H1 (cell line): ENCODE measurements at regions not wholly inside any gene's neighbourhood (a gene's known extent, or its start where the extent isn't known, plus 50 kb on each side); places are given as distances from the start of the nearest gene placed in this dataset.
A peak's percentile ranks its signal among the peaks of the same experiment; 100 is the strongest.

Source experiments
- CTCF ChIA-PET: fragments of 300-600 bp; sonication (Branson Sonifier 250); formaldehyde crosslinking; loops from one replicate; lab custom pipeline; 2021; ENCODE audit not compliant: partially characterized antibody; lab: Charles Lee
- POLR2A ChIA-PET: fragments of 300-600 bp; sonication (Branson Sonifier 250); formaldehyde crosslinking; loops from one replicate; lab custom pipeline; 2021; ENCODE audit warnings: inconsistent platforms; ENCODE audit not compliant: partially characterized antibody; lab: Charles Lee
- DNase-seq, 2 experiments: peaks; one replicate each; pipeline versions ENCODE4 v3.0.0 to v3.0.0-alpha.2; 2010 to 2022; ENCODE audit warnings: low spot score in 2 of 2, low read depth in 1 of 2, mixed read lengths in 1 of 2
- FAIRE-seq: peaks from 2 replicates; lab custom pipeline; 2011; peaks lifted over from hg19 to GRCh38; lab: Jason Lieb, UNC
- H2AFZ ChIP-seq: 2 replicates; pipeline ENCODE4 v1.8.1; 2012; ENCODE audit warnings: low read length, inconsistent platforms
- H2AK5ac ChIP-seq: 2 replicates; pipeline ENCODE4 v1.6.1; 2013; ENCODE audit warnings: low read depth, low read length
- H2BK120ac ChIP-seq: replicated peaks from 2 replicates; pipeline ENCODE3; 2013; ENCODE audit warnings: low read depth, low read length, inconsistent platforms
- H2BK12ac ChIP-seq: 2 replicates; pipeline ENCODE4 v1.6.1; 2013; ENCODE audit warnings: low read depth, low read length
- H2BK15ac ChIP-seq: 2 replicates; pipeline ENCODE4 v1.6.1; 2013; ENCODE audit warnings: low read length
- H2BK20ac ChIP-seq: 2 replicates; pipeline ENCODE4 v1.6.1; 2013; ENCODE audit warnings: low read length
- H2BK5ac ChIP-seq: 2 replicates; pipeline ENCODE4 v1.6.1; 2013; ENCODE audit warnings: low read depth, low read length
- H3K14ac ChIP-seq: 2 replicates; pipeline ENCODE4 v1.6.1; 2013; ENCODE audit warnings: inconsistent platforms; ENCODE audit not compliant: insufficient read length
- H3K18ac ChIP-seq: 2 replicates; pipeline ENCODE4 v1.6.1; 2013; ENCODE audit warnings: low read length; ENCODE audit errors: extremely low read depth
- H3K23ac ChIP-seq: 2 replicates; pipeline ENCODE4 v1.6.1; 2013; ENCODE audit warnings: inconsistent platforms; ENCODE audit not compliant: insufficient read length
- H3K23me2 ChIP-seq: 2 replicates; pipeline ENCODE4 v1.6.1; 2013; ENCODE audit warnings: low read depth, low read length
- H3K27ac ChIP-seq: 2 replicates; pipeline ENCODE4 v1.6.1; 2011; ENCODE audit warnings: low read depth, low read length, inconsistent platforms
- H3K27me3 ChIP-seq, 4 experiments: replicated peaks in 1 of 4; 1 replicate in 1 of 4; 2 replicates in 3 of 4; pipeline versions ENCODE4 v1.6.1 to v1.8.1; 2011 to 2013; ENCODE audit warnings: low read length in 3 of 4, mild to moderate bottlenecking in 3 of 4, inconsistent platforms in 2 of 4, mixed read lengths in 2 of 4, moderate library complexity in 1 of 4; ENCODE audit not compliant: control insufficient read depth in 3 of 4, insufficient read depth in 3 of 4; ENCODE audit errors: extremely low read depth in 1 of 4
- H3K36me3 ChIP-seq, 4 experiments: 2 replicates each; pipeline versions ENCODE4 v1.6.1 to v1.8.1; 2011 to 2013; ENCODE audit warnings: mild to moderate bottlenecking in 4 of 4, low read length in 3 of 4, moderate library complexity in 2 of 4, control low read depth in 1 of 4, inconsistent platforms in 1 of 4; ENCODE audit not compliant: insufficient read depth in 4 of 4, control insufficient read depth in 2 of 4
- H3K4ac ChIP-seq: replicated peaks from 2 replicates; pipeline ENCODE3; 2013; ENCODE audit warnings: low read length, low read depth, mixed read lengths, inconsistent platforms; ENCODE audit not compliant: insufficient read length
- H3K4me1 ChIP-seq, 4 experiments: replicated peaks in 1 of 4; 1 replicate in 1 of 4; 2 replicates in 3 of 4; pipeline versions ENCODE4 v1.6.1 to v1.8.1; 2011 to 2013; ENCODE audit warnings: low read length in 3 of 4, inconsistent platforms in 2 of 4, mixed read lengths in 1 of 4; ENCODE audit not compliant: insufficient read depth in 4 of 4, control insufficient read depth in 3 of 4
- H3K4me2 ChIP-seq, 2 experiments: 2 replicates each; pipeline versions ENCODE4 v1.6.1 to v1.8.1; 2011 to 2013; ENCODE audit warnings: low read depth in 2 of 2, low read length in 2 of 2, control low read depth in 1 of 2, inconsistent platforms in 1 of 2, mild to moderate bottlenecking in 1 of 2; ENCODE audit not compliant: insufficient read depth in 1 of 2
- H3K4me3 ChIP-seq, 4 experiments: fragments of 200-600, 300-600 bp in 1 of 4; sonication (generic), shearing (Covaris generic), sonication (Bioruptor Twin) in 1 of 4; 2 replicates each; pipeline versions ENCODE4 v1.5.1 to v1.8.1; 2011 to 2016; ENCODE audit warnings: low read length in 4 of 4, low read depth in 3 of 4, control low read depth in 2 of 4, inconsistent platforms in 2 of 4, mild to moderate bottlenecking in 2 of 4, mixed read lengths in 1 of 4, moderate library complexity in 1 of 4; ENCODE audit not compliant: insufficient read depth in 2 of 4; ENCODE audit errors: extremely low read depth in 1 of 4
- H3K56ac ChIP-seq: replicated peaks from 2 replicates; pipeline ENCODE3; 2013; ENCODE audit warnings: low read depth, mild to moderate bottlenecking, mixed read lengths, low read length, inconsistent platforms; ENCODE audit not compliant: insufficient read length
- H3K79me1 ChIP-seq: 2 replicates; pipeline ENCODE4 v1.6.1; 2013; ENCODE audit warnings: low read depth, low read length, control low read depth
- H3K79me2 ChIP-seq, 2 experiments: 2 replicates each; pipeline versions ENCODE4 v1.6.1 to v1.8.1; 2012 to 2013; ENCODE audit warnings: low read length in 2 of 2, mild to moderate bottlenecking in 2 of 2, inconsistent platforms in 1 of 2; ENCODE audit not compliant: insufficient read depth in 2 of 2, control insufficient read depth in 1 of 2
- H3K9ac ChIP-seq, 4 experiments: replicated peaks in 1 of 4; 1 replicate in 1 of 4; 2 replicates in 3 of 4; pipeline versions ENCODE4 v1.6.1 to v1.8.1; 2011 to 2013; ENCODE audit warnings: low read depth in 3 of 4, low read length in 3 of 4, control low read depth in 2 of 4, mild to moderate bottlenecking in 2 of 4, moderate library complexity in 2 of 4, inconsistent platforms in 1 of 4; ENCODE audit errors: extremely low read depth in 1 of 4
- H3K9me3 ChIP-seq, 2 experiments: 2 replicates each; pipeline versions ENCODE4 v1.6.1 to v1.8.1; 2012 to 2013; ENCODE audit warnings: mild to moderate bottlenecking in 2 of 2, moderate library complexity in 2 of 2, control low read depth in 1 of 2, inconsistent platforms in 1 of 2, low read depth in 1 of 2, low read length in 1 of 2, mixed read lengths in 1 of 2; ENCODE audit not compliant: insufficient read depth in 2 of 2
- H4K20me1 ChIP-seq, 2 experiments: replicated peaks in 1 of 2; 2 replicates each; pipeline versions ENCODE3 to v1.8.1; 2011 to 2013; ENCODE audit warnings: inconsistent platforms in 2 of 2, low read length in 2 of 2, mild to moderate bottlenecking in 1 of 2; ENCODE audit not compliant: insufficient read depth in 2 of 2, control insufficient read depth in 1 of 2
- H4K5ac ChIP-seq: 2 replicates; pipeline ENCODE4 v1.6.1; 2013; ENCODE audit warnings: low read length, low read depth, mixed read lengths, inconsistent platforms; ENCODE audit not compliant: insufficient read length
- H4K8ac ChIP-seq: 2 replicates; pipeline ENCODE4 v1.8.0; 2013; ENCODE audit warnings: mild to moderate bottlenecking, moderate library complexity, low read length, inconsistent platforms; ENCODE audit not compliant: insufficient read depth; ENCODE audit errors: extremely low read depth
- H4K91ac ChIP-seq: replicated peaks from 2 replicates; pipeline ENCODE3; 2013; ENCODE audit warnings: low read length, mixed read lengths, inconsistent platforms; ENCODE audit not compliant: insufficient read length
- ASH2L ChIP-seq: fragments of 200-600, 300-600 bp; sonication (generic); IDR thresholded peaks from one replicate; pipeline ENCODE4 v1.7.1; 2017; ENCODE audit warnings: low read length
- ATF2 ChIP-seq: IDR thresholded peaks from 2 replicates; pipeline ENCODE4 v1.6.1; 2012; ENCODE audit warnings: low read length, inconsistent platforms
- CBX8 ChIP-seq: fragments of 300-800, 300-1000 bp; sonication (generic); IDR thresholded peaks from 2 replicates; pipeline ENCODE4 v1.7.1; 2016; ENCODE audit warnings: low read depth, low read length, borderline replicate concordance
- EGR1 ChIP-seq: IDR thresholded peaks from 2 replicates; pipeline ENCODE4 v1.6.1; 2011; ENCODE audit warnings: low read depth, low read length, borderline replicate concordance
- HDAC2 ChIP-seq, 2 experiments: fragments of 300-600 bp in 1 of 2; sonication (generic) in 1 of 2; IDR thresholded peaks; 2 replicates each; pipeline ENCODE4 v1.6.1; 2011 to 2012; ENCODE audit warnings: low read depth in 2 of 2, low read length in 2 of 2, mild to moderate bottlenecking in 2 of 2, moderate library complexity in 2 of 2, borderline replicate concordance in 1 of 2, inconsistent platforms in 1 of 2
- MAX ChIP-seq: IDR thresholded peaks from 2 replicates; pipeline ENCODE4 v1.6.1; 2012; ENCODE audit warnings: inconsistent platforms
- NANOG ChIP-seq: IDR thresholded peaks from 2 replicates; pipeline ENCODE4 v1.6.1; 2011; ENCODE audit warnings: low read length, low read depth, mild to moderate bottlenecking, inconsistent platforms; ENCODE audit not compliant: insufficient read depth, poor library complexity, severe bottlenecking
- PHF8 ChIP-seq: fragments of 200-600 bp; sonication (generic); conservative IDR thresholded peaks from 2 replicates; pipeline ENCODE4 v1.7.1; 2012; ENCODE audit warnings: low read depth, mild to moderate bottlenecking, inconsistent platforms, low read length, moderate library complexity
- SP2 ChIP-seq: IDR thresholded peaks from 2 replicates; pipeline ENCODE4 v1.6.1; 2012; ENCODE audit warnings: mild to moderate bottlenecking, low read length, inconsistent platforms
- TEAD4 ChIP-seq: IDR thresholded peaks from 2 replicates; pipeline ENCODE4 v1.6.1; 2012; ENCODE audit warnings: low read depth, low read length, inconsistent platforms, mixed read lengths
- WGBS, 2 experiments: shearing (Covaris generic) in 1 of 2; methylation state at CpG; one replicate each; pipeline versions ENCODE4 v1.1.6 to v1.1.7; 2013 to 2015; ENCODE audit warnings: low lambda C conversion rate in 2 of 2, mixed read lengths in 2 of 2, inconsistent platforms in 1 of 2, low coverage in 1 of 2, missing lambda C conversion rate in 1 of 2; ENCODE audit not compliant: insufficient replicate concordance in 2 of 2, insufficient coverage in 1 of 2, insufficient read length in 1 of 2; ENCODE audit errors: extremely low coverage in 1 of 2, missing lambda C conversion rate in 1 of 2; 5-methylcytosine and 5-hydroxymethylcytosine counted together

- H3K79me1 ChIP-seq, result no peaks in the 10 kb centered on the region
- FAIRE-seq, result no peak
These were observed 1231.3 kb upstream of the CDH18 start for GRCh38 chr5:21219251-21219650.

More at GRCh38 chr5:21219251-21219650, 1231.3 kb upstream of the CDH18 start:
- Histone ChIP-seq H3K9me3 (no peaks in the 10 kb centered on the region), H4K91ac (no peak overlapping the region), H2BK12ac (no peak overlapping the region), H3K23ac (no peak overlapping the region), H2BK5ac (no peak overlapping the region)
- TF ChIP-seq TEAD4 (no peak), NANOG (no peak), EGR1 (no peak), MAX (no peak), SP2 (no peak), HDAC2 (IDR thresholded peaks at IDR 0.05; ENCODE audit: borderline replicate concordance in 1 of 2, low read depth in 2 of 2, low read length in 2 of 2) (no peak), PHF8 (no peak), ATF2 (no peak), CBX8 (no peak), ASH2L (no peak)
- TF ChIP-seq, all 59 proteins: peak for 0
- H3K27ac ChIP-seq, result no peak overlapping the region
- no peak overlapping the region for H2BK15ac ChIP-seq
- no peak overlapping the region for H3K4ac ChIP-seq
- H4K20me1 ChIP-seq, result no peaks in the 10 kb centered on the region
- ChIA-PET CTCF (interaction anchor here (0.8 to 1.3 kb wide), 2 partner anchors 9 to 618 kb away, joined by 3 to 6 read pairs; no protein-coding TSS in a partner anchor), POLR2A (no interaction called here)
- H3K9ac ChIP-seq, result no peak overlapping the region
- DNase-seq, result no peak
- H3K4me3 ChIP-seq, result no peak overlapping the region
- H3K14ac ChIP-seq, result no peak overlapping the region
- no peak overlapping the region for H2BK20ac ChIP-seq
- H3K4me1 ChIP-seq, result no peaks in the 10 kb centered on the region
- no peak overlapping the region for H3K18ac ChIP-seq
- 88% methylated on average over 1 of the region's 1 CpG; no CpG with 5 or more reads in 1 of the 2 experiments for WGBS, 2 experiments
- H4K8ac ChIP-seq, result no peak overlapping the region
- no peaks in the 10 kb centered on the region for H3K23me2 ChIP-seq
- no peak overlapping the region for H3K4me2 ChIP-seq
- no peak overlapping the region for H2BK120ac ChIP-seq
- H3K79me2 ChIP-seq, result no peaks in the 10 kb centered on the region
- H2AK5ac ChIP-seq, result no peak overlapping the region
- no peak overlapping the region for H3K56ac ChIP-seq
- no peaks in the 10 kb centered on the region for H3K36me3 ChIP-seq
- H2AFZ ChIP-seq, result peak overlapping the region; percentile 57; the same call in 1 of the 2 replicates
- H3K27me3 ChIP-seq, result no peaks in the 10 kb centered on the region
- H4K5ac ChIP-seq, result no peak overlapping the region
